Left lung (tissue), 4 donors: ENCODE measurements at regions not wholly inside any gene's neighbourhood (a gene's known extent, or its start where the extent isn't known, plus 50 kb on each side); places are given as distances from the start of the nearest gene placed in this dataset.

ENCODE experiments used
- ATAC-seq: fragments of 200-7000 bp; cut with Tn5 transposase; one replicate; pipeline ENCODE4 v1.9.1; 2020; ENCODE audit warnings: moderate library complexity
- DNase-seq, 4 donors: peaks; one replicate each; pipeline ENCODE4 v3.0.0-alpha.2; 2013 to 2020
- H3K27ac ChIP-seq, 2 donors: fragments of 200-600 bp; sonication (generic) in 1 of 2; one replicate each; pipeline versions ENCODE4 v1.5.0 to v1.8.0; 2020 to 2021
- H3K27me3 ChIP-seq, 2 donors: fragments of 200-600 bp; sonication (generic) in 1 of 2; one replicate each; pipeline versions ENCODE4 v1.5.0 to v1.8.0; 2020 to 2021
- H3K36me3 ChIP-seq, 2 donors: fragments of 200-600 bp; sonication (generic) in 1 of 2; one replicate each; pipeline versions ENCODE4 v1.5.0 to v1.8.0; 2020 to 2021
- H3K4me1 ChIP-seq, 2 donors: fragments of 200-600 bp; one replicate each; pipeline ENCODE4 v1.8.0; 2021
- H3K4me3 ChIP-seq, 2 donors: fragments of 200-600 bp; sonication (generic) in 1 of 2; one replicate each; pipeline versions ENCODE4 v1.5.0 to v1.8.0; 2020 to 2021; ENCODE audit warnings: mild to moderate bottlenecking in 1 of 2
- H3K9me3 ChIP-seq, 2 donors: fragments of 200-600 bp; sonication (generic) in 1 of 2; one replicate each; pipeline versions ENCODE4 v1.5.0 to v1.8.0; 2020 to 2021
- intact Hi-C, 2 donors: fragments of 100-400 bp; cut with DNase I; formaldehyde crosslinking; loops; one replicate each; pipeline versions ENCODE4 v1.11.2 to v1.14.2; 2022
- TF ChIP-seq, protein P1 (sequence below), 2 donors: fragments of 200-600 bp; sonication (generic) in 1 of 2; IDR thresholded peaks; one replicate each; pipeline versions ENCODE4 v1.5.0 to v1.8.0; 2021; ENCODE audit warnings: antibody characterized with exemption in 2 of 2
- donor health status: DM: no; HTN: yes; CAD: no.
- donor health status: DM: no; HTN: no; CAD: no.

DNA sequence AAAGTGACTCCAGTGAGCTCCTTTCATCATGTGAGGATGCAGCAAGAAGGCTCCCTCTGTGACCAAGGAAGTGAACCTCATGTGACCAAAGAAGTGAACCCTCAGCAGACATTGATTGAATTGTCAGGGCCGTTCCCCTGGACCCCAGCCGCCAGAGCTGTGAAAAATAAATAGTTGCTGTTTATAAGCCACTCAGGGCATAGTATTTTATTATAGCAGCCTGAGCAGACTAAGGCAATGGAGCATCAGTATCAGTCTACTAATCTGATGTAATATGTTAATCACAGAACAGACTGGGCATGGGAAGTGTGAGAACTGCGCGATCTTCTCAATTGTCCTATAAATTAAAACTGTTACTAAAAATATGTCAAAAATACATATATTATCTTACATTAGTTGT is 384.5 kb upstream of the PRKCQ start:
- intact Hi-C loops = no loop called here
- no peak overlapping the region for H3K27ac ChIP-seq
- H3K4me1 ChIP-seq = no peaks in the 10 kb centered on the region
- ATAC-seq = no peak
- H3K27me3 ChIP-seq = no peaks in the 10 kb centered on the region
- H3K9me3 ChIP-seq = no peaks in the 10 kb centered on the region
- H3K4me3 ChIP-seq = no peak overlapping the region
- TF ChIP-seq, protein P1, sequence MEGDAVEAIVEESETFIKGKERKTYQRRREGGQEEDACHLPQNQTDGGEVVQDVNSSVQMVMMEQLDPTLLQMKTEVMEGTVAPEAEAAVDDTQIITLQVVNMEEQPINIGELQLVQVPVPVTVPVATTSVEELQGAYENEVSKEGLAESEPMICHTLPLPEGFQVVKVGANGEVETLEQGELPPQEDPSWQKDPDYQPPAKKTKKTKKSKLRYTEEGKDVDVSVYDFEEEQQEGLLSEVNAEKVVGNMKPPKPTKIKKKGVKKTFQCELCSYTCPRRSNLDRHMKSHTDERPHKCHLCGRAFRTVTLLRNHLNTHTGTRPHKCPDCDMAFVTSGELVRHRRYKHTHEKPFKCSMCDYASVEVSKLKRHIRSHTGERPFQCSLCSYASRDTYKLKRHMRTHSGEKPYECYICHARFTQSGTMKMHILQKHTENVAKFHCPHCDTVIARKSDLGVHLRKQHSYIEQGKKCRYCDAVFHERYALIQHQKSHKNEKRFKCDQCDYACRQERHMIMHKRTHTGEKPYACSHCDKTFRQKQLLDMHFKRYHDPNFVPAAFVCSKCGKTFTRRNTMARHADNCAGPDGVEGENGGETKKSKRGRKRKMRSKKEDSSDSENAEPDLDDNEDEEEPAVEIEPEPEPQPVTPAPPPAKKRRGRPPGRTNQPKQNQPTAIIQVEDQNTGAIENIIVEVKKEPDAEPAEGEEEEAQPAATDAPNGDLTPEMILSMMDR (IDR thresholded peaks at IDR 0.05) = no peak
- H3K36me3 ChIP-seq = no peaks in the 10 kb centered on the region
- no peak for DNase-seq

DNA sequence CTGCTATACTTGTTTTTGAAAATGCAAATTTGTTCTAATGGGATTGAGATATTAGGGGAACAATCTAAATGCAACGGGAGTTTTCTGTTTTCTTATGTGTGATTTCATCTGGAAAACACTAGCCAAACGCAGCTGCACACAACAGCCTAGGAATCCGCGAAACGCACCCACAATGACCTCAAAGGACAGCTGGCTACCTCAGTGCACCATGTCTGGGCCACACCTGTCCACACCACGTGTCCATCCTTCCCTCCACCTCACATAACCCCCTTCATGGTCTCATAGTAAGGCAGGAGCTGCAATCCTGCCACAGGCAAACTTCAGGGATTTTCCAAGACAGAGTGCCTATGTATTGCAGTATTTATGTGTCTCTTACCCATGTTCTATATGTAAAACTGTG is 382.5 kb upstream of the PRKCQ start:
- Histone ChIP-seq H3K4me1 (peaks cover 0 to 7% of the 10 kb centered on the region in 2 donors), H3K27ac (no peak overlapping the region), H3K27me3 (no peaks in the 10 kb centered on the region), H3K9me3 (no peaks in the 10 kb centered on the region), H3K36me3 (no peaks in the 10 kb centered on the region), H3K4me3 (no peak overlapping the region)
- TF ChIP-seq, protein P1 (IDR thresholded peaks at IDR 0.05) = no peak
- DNase-seq (no peak), ATAC-seq (no peak)
- intact Hi-C loops = no loop called here

DNA sequence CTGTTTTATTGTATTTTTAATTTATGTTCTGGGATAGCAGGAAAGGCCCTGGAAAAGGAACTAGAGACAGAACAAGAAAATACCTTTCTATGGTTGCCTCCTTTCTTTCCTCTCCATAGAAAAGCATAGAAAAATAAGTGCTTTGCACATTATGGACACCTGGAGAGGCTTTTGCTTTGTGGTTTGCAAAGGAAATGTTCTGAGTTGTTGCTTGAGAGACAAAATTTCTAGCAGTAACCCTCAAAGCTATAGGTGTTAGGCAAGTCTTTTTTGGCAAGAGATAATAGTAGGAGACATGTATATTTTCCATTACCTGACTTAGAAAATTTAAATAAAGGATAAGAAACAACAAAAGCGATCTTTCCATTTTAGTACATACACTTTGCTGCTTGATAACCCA is 378.6 kb upstream of the PRKCQ start:
- intact Hi-C loops = no loop called here
- Histone ChIP-seq H3K27ac (no peak overlapping the region), H3K9me3 (no peaks in the 10 kb centered on the region), H3K27me3 (no peaks in the 10 kb centered on the region), H3K4me1 (peaks cover 0 to 7% of the 10 kb centered on the region in 2 donors), H3K4me3 (no peak overlapping the region), H3K36me3 (no peaks in the 10 kb centered on the region)
- ATAC-seq = no peak
- no peak for DNase-seq
- TF ChIP-seq, protein P1 (IDR thresholded peaks at IDR 0.05) = no peak

DNA sequence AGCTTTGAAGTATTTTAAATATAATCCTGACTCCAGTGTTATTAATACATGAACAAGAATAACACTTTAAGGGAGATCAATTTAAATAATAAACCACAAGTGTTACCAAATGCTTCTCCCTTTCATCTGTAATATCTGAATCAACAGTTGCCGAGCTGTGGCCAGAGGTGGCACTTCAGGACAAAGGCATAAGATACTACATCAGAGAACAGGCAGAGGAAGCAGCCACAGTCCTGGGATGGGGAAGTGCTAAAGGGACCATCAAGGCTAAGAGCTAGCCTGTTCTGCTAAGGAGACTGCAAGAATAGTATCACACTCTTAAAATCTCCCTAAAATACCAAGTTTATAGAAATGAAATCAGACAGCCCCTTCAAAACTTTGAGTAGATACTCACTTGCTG is 378.2 kb upstream of the PRKCQ start:
- Histone ChIP-seq H3K27ac (no peak overlapping the region), H3K4me3 (no peak overlapping the region), H3K36me3 (no peaks in the 10 kb centered on the region), H3K4me1 (peaks cover 0 to 7% of the 10 kb centered on the region in 2 donors), H3K9me3 (no peaks in the 10 kb centered on the region), H3K27me3 (no peaks in the 10 kb centered on the region)
- intact Hi-C loops = no loop called here
- TF ChIP-seq, protein P1 (IDR thresholded peaks at IDR 0.05) = no peak
- ATAC-seq = no peak
- no peak for DNase-seq

DNA sequence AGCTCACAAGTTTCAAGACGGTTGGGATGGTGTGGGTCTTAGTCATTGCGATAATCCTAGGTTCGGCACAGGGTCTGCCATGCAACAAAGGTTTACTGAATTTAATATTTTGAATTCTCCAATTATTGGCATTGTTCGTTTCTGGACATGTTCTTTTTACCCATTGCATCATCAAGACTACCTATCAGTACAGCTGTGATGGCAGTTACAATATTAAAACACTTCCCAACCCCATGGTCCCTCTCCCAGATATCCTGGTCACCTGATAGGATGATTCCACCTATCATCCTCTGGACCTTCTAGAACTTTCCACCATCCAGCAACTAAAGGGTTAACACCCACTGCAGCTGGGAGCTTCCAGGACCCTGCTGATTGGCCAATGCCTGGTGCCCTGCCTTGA is 377.8 kb upstream of the PRKCQ start:
- intact Hi-C loops = no loop called here
- no peak for ATAC-seq
- H3K36me3 ChIP-seq = no peaks in the 10 kb centered on the region
- no peak overlapping the region for H3K27ac ChIP-seq
- peaks cover 0 to 7% of the 10 kb centered on the region in 2 donors for H3K4me1 ChIP-seq
- no peaks in the 10 kb centered on the region for H3K27me3 ChIP-seq
- no peaks in the 10 kb centered on the region for H3K9me3 ChIP-seq
- DNase-seq = no peak
- no peak overlapping the region for H3K4me3 ChIP-seq
- TF ChIP-seq, protein P1 (IDR thresholded peaks at IDR 0.05) = no peak
